Stomach (tissue), 4 donors: ENCODE measurements at regions not wholly inside any gene's neighbourhood (a gene's known extent, or its start where the extent isn't known, plus 50 kb on each side); places are given as distances from the start of the nearest gene placed in this dataset.

Experiments
- EP300 ChIP-seq: sonication (generic); formaldehyde crosslinking; IDR thresholded peaks from one replicate; pipeline ENCODE4 v1.6.1; 2017; ENCODE audit warnings: antibody characterized with exemption
- POLR2A ChIP-seq, 4 donors: fragments of 450-650 bp; IDR thresholded peaks; one replicate each; pipeline ENCODE4 v1.6.1; 2016; ENCODE audit warnings: antibody characterized with exemption in 4 of 4, control low read depth in 2 of 4, mild to moderate bottlenecking in 1 of 4, moderate library complexity in 1 of 4
- POLR2AphosphoS5 ChIP-seq, 3 donors: sonication (generic); formaldehyde crosslinking; IDR thresholded peaks; one replicate each; pipeline ENCODE4 v1.6.1; 2016; ENCODE audit warnings: antibody characterized with exemption in 3 of 3
- TF ChIP-seq, protein P1 (sequence below), 7 experiments: fragments of 450-650 bp in 4 of 7; fragments of 200-600 bp in 3 of 7; sonication (generic) in 3 of 7; IDR thresholded peaks; one replicate each; pipeline ENCODE4 v1.5.1; 2016 to 2019; ENCODE audit warnings: antibody characterized with exemption in 7 of 7, control low read depth in 2 of 7, mild to moderate bottlenecking in 1 of 7

DNA sequence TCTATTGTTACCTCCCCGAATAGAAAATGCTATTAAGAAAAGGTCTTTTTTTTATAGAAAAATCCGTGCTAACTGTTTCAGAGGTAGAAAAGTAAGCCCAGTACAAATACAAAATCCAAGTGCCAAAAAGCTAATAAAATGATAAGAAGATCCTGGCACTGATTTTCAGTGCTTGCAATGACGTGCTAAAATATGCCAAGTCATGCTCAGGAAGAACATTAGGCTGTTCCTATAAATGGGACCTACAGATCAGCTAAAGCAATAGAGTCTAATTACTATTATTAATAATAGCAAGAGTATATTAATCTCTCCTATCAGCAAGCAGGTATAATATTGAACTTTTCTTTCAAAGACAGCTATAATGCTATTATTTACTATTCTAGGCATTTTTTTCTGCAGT is 305.8 kb downstream of the PPARGC1A start:
- TF ChIP-seq, protein P1, sequence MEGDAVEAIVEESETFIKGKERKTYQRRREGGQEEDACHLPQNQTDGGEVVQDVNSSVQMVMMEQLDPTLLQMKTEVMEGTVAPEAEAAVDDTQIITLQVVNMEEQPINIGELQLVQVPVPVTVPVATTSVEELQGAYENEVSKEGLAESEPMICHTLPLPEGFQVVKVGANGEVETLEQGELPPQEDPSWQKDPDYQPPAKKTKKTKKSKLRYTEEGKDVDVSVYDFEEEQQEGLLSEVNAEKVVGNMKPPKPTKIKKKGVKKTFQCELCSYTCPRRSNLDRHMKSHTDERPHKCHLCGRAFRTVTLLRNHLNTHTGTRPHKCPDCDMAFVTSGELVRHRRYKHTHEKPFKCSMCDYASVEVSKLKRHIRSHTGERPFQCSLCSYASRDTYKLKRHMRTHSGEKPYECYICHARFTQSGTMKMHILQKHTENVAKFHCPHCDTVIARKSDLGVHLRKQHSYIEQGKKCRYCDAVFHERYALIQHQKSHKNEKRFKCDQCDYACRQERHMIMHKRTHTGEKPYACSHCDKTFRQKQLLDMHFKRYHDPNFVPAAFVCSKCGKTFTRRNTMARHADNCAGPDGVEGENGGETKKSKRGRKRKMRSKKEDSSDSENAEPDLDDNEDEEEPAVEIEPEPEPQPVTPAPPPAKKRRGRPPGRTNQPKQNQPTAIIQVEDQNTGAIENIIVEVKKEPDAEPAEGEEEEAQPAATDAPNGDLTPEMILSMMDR (IDR thresholded peaks at IDR 0.05): no peak
- TF ChIP-seq POLR2A (IDR thresholded peaks at IDR 0.05) (no peak), POLR2AphosphoS5 (IDR thresholded peaks at IDR 0.05) (no peak), EP300 (no peak)
